Kidney (tissue), 13 donors: ENCODE measurements at regions not wholly inside any gene's neighbourhood (a gene's known extent, or its start where the extent isn't known, plus 50 kb on each side); places are given as distances from the start of the nearest gene placed in this dataset.

Experiments
- DNase-seq, 5 donors: peaks; one replicate each; pipeline ENCODE4 v3.0.0-alpha.2; 2013 to 2020
- FAIRE-seq: peaks from 2 replicates; lab custom pipeline; 2012; peaks lifted over from hg19 to GRCh38; lab: Jason Lieb, UNC
- H3K27ac ChIP-seq, 2 donors: one replicate each; pipeline ENCODE4 v1.7.0; 2013; ENCODE audit warnings: low read depth in 2 of 2, low read length in 2 of 2, inconsistent platforms in 1 of 2
- H3K27me3 ChIP-seq: one replicate; pipeline ENCODE4 v1.7.1; 2013; ENCODE audit warnings: low read length, inconsistent platforms; ENCODE audit not compliant: control insufficient read depth, insufficient read depth
- H3K36me3 ChIP-seq, 3 donors: one replicate each; pipeline versions ENCODE4 v1.7.0 to v1.7.1; 2013; ENCODE audit warnings: low read length in 3 of 3, control low read depth in 1 of 3, inconsistent platforms in 1 of 3; ENCODE audit not compliant: insufficient read depth in 3 of 3, control insufficient read depth in 2 of 3
- H3K4me1 ChIP-seq, 3 donors: one replicate each; pipeline versions ENCODE4 v1.7.0 to v1.7.1; 2013; ENCODE audit warnings: low read length in 3 of 3, inconsistent platforms in 1 of 3, low read depth in 1 of 3; ENCODE audit not compliant: control insufficient read depth in 2 of 3, insufficient read depth in 2 of 3
- H3K4me3 ChIP-seq, 3 donors: one replicate each; pipeline versions ENCODE4 v1.7.0 to v1.8.1; 2013; ENCODE audit warnings: low read length in 3 of 3, control low read depth in 1 of 3, inconsistent platforms in 1 of 3
- H3K9ac ChIP-seq, 3 donors: one replicate each; pipeline versions ENCODE4 v1.7.0 to v1.7.1; 2013; ENCODE audit warnings: low read length in 3 of 3, control low read depth in 1 of 3, inconsistent platforms in 1 of 3
- H3K9me3 ChIP-seq, 3 donors: one replicate each; pipeline versions ENCODE4 v1.7.0 to v1.7.1; 2013; ENCODE audit warnings: low read length in 3 of 3, control low read depth in 1 of 3, inconsistent platforms in 1 of 3; ENCODE audit not compliant: control insufficient read depth in 2 of 3, insufficient read depth in 1 of 3
- intact Hi-C: fragments of 100-400 bp; cut with DNase I; formaldehyde crosslinking; loops from one replicate; pipeline ENCODE4 v1.11.1; 2022
- TF ChIP-seq, protein P1 (sequence below): IDR thresholded peaks from 3 replicates; pipeline ENCODE4 v1.5.1; 2012; ENCODE audit warnings: mild to moderate bottlenecking, moderate library complexity, borderline replicate concordance; ENCODE audit not compliant: insufficient read depth; ENCODE audit errors: extremely low read depth
- donor health status: control.
- donor health status: control.
- donor health status: control.
- donor health status: control.
- donor health status: control.
- donor health status: DM: yes; HTN: yes; CAD: no.
- donor health status: Normal renal cell carcinoma (clear cell type).

DNA sequence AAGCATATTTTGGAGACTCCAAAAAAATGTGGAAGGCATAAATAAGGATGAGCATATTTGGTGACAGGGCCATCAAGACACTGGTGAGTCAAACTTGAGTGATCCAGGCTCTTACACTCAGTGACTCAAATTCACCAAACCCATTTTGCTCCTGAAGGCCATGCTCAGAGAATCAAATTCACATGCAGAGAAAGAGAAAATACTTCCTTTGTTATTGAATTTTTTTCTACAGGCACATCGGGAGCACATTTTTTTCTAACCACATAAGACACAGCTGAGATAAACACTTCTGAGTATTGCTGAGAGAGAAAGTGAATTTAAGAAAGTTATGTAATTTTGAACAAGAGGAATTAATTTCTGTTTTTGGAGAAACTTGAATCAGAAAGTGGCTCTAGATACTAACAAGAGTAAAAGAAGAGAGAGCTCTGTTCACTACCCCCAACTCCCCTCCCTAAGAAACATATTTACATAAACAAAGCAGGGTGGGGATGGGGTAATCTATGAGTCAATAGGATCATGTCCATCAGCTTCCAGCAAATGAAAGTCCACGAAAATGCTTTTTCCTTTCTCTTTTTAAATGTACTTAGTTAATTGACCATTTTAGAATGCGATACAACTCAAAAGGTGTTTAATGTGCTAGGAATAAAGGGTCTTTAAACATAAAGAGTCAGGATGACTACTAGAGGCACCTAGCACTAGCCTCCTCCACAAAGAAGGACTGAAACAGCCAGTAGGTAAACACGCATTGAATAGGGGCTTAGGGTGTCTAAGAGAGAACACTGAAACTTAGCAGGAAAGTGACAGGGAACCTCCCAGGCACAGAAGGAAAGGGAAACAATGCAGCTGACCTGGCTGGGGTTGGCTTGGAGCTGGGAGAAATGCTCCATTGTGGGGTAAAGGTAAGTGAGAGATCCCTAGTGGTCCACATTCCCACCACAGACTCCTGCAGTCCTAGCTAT lies 152.3 kb downstream of the KCNE4 start:
- H3K27me3 ChIP-seq, result no peaks in the 10 kb centered on the region
- DNase-seq, result no peak
- TF ChIP-seq, protein P1, sequence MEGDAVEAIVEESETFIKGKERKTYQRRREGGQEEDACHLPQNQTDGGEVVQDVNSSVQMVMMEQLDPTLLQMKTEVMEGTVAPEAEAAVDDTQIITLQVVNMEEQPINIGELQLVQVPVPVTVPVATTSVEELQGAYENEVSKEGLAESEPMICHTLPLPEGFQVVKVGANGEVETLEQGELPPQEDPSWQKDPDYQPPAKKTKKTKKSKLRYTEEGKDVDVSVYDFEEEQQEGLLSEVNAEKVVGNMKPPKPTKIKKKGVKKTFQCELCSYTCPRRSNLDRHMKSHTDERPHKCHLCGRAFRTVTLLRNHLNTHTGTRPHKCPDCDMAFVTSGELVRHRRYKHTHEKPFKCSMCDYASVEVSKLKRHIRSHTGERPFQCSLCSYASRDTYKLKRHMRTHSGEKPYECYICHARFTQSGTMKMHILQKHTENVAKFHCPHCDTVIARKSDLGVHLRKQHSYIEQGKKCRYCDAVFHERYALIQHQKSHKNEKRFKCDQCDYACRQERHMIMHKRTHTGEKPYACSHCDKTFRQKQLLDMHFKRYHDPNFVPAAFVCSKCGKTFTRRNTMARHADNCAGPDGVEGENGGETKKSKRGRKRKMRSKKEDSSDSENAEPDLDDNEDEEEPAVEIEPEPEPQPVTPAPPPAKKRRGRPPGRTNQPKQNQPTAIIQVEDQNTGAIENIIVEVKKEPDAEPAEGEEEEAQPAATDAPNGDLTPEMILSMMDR, result no peak
- H3K9me3 ChIP-seq, result peaks cover 0 to 6% (median 0%) of the 10 kb centered on the region in 3 donors
- no peaks in the 10 kb centered on the region for H3K36me3 ChIP-seq
- no peak overlapping the region for H3K27ac ChIP-seq
- H3K4me3 ChIP-seq, result no peak overlapping the region
- intact Hi-C loops, result no loop called here
- H3K4me1 ChIP-seq, result no peaks in the 10 kb centered on the region
- FAIRE-seq, result no peak
- H3K9ac ChIP-seq, result no peak overlapping the region

GRCh38 chr2:223210489-223210888 lies 158.5 kb downstream of the KCNE4 start:
- TF ChIP-seq, protein P1, result no peak
- H3K9ac ChIP-seq, result no peak overlapping the region
- no peaks in the 10 kb centered on the region for H3K4me1 ChIP-seq
- no peaks in the 10 kb centered on the region for H3K36me3 ChIP-seq
- peaks cover 0 to 11% (median 3%) of the 10 kb centered on the region in 3 donors for H3K9me3 ChIP-seq
- DNase-seq (no peak), FAIRE-seq (no peak)
- no peak overlapping the region for H3K4me3 ChIP-seq
- H3K27ac ChIP-seq, result no peak overlapping the region
- intact Hi-C loops, result no loop called here
- H3K27me3 ChIP-seq, result no peaks in the 10 kb centered on the region

- DNase-seq, result peak in 1 of 5 donors; percentile 44
- intact Hi-C loops, result no loop called here
Observed at GRCh38 chr2:223214394-223215253, 162.6 kb downstream of the KCNE4 start.

More at GRCh38 chr2:223214394-223215253, 162.6 kb downstream of the KCNE4 start:
- Histone ChIP-seq H3K4me1 (no peaks in the 10 kb centered on the region), H3K27ac (no peak overlapping the region), H3K9me3 (peaks cover 0 to 6% (median 3%) of the 10 kb centered on the region in 3 donors), H3K27me3 (no peaks in the 10 kb centered on the region), H3K9ac (no peak overlapping the region), H3K4me3 (no peak overlapping the region), H3K36me3 (no peaks in the 10 kb centered on the region)
- no peak for FAIRE-seq
- TF ChIP-seq, protein P1, result no peak
